ENCODE measurements at regions not wholly inside any gene's neighbourhood (a gene's known extent, or its start where the extent isn't known, plus 50 kb on each side); places are given as distances from the start of the nearest gene placed in this dataset.

DNA sequence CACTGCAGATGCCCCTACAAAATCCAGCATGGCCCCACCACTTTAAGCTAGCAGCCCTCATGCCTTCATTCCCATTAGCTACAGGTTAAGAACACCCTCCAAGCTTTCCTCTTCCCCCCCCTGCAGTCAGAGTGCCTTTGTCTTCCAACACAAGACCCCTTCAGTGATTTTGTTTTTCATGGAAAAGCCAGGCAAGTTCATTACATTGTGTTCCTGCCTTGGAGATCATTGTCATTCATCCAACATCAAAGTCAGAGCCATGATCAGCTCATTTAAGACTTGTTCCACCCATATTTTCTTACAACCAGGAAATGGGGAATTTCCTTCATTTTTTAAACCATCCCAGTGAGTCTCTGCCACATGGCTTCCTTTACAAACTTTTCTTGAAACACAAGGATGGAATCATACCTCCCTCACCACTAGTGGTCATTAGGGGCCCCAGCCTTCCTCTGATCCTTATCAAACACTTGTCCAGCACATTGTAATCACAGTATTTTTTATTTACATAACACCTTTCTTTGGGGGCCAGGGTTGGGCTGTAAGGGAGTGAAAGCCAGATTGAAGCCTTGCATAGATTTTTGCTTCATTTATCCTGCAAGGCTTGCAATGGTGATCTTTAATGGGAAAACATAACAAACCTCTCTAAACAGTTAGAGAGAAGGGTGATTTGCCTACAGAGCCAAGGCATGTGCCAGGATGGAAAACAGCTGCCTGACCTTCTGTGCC, 765.3 kb downstream of the MED13L start:
- no peaks in the 10 kb centered on the region for H3K36me3 Mint-ChIP-seq
- H3K27ac ChIP-seq (ENCODE audit: low read depth in 1 of 2, low read length in 2 of 2): no peak overlapping the region
- TF ChIP-seq, protein P1, sequence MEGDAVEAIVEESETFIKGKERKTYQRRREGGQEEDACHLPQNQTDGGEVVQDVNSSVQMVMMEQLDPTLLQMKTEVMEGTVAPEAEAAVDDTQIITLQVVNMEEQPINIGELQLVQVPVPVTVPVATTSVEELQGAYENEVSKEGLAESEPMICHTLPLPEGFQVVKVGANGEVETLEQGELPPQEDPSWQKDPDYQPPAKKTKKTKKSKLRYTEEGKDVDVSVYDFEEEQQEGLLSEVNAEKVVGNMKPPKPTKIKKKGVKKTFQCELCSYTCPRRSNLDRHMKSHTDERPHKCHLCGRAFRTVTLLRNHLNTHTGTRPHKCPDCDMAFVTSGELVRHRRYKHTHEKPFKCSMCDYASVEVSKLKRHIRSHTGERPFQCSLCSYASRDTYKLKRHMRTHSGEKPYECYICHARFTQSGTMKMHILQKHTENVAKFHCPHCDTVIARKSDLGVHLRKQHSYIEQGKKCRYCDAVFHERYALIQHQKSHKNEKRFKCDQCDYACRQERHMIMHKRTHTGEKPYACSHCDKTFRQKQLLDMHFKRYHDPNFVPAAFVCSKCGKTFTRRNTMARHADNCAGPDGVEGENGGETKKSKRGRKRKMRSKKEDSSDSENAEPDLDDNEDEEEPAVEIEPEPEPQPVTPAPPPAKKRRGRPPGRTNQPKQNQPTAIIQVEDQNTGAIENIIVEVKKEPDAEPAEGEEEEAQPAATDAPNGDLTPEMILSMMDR (IDR thresholded peaks at IDR 0.05): no peak
- H3K4me1 Mint-ChIP-seq: no peaks in the 10 kb centered on the region
- intact Hi-C loops (cut with micrococcal nuclease): no loop called here
- no peak overlapping the region for H3K27ac Mint-ChIP-seq
- H3K9ac ChIP-seq (ENCODE audit: insufficient read depth, low read length, poor library complexity, severe bottlenecking): no peak overlapping the region
- H3K36me3 ChIP-seq (replicated peaks in 1 of 2; ENCODE audit: control insufficient read depth in 1 of 2, insufficient read depth in 2 of 2, low read length in 2 of 2): no peaks in the 10 kb centered on the region
- H3K4me3 Mint-ChIP-seq: no peak overlapping the region
- no peak overlapping the region for H3K4me2 ChIP-seq (replicated peaks; ENCODE audit: extremely low read depth, low read length, poor library complexity, severe bottlenecking)
- H3K27me3 Mint-ChIP-seq (ENCODE audit: low read depth in 3 of 3): peaks cover 0 to 5% (median 0%) of the 10 kb centered on the region in 3 donors
- no peaks in the 10 kb centered on the region for H3K79me2 ChIP-seq (ENCODE audit: insufficient read depth, low read length)
- H3K27me3 ChIP-seq (ENCODE audit: control insufficient read depth in 2 of 2, insufficient read depth in 2 of 2, low read length in 2 of 2): no peaks in the 10 kb centered on the region
- H4K20me1 ChIP-seq (ENCODE audit: insufficient read depth, low read length): no peaks in the 10 kb centered on the region
- no peak for DNase-seq
- peaks cover 0 to 28% (median 7%) of the 10 kb centered on the region in 7 donors for H3K9me3 Mint-ChIP-seq
- H2AFZ ChIP-seq (ENCODE audit: insufficient read depth, low read depth, low read length, poor library complexity, severe bottlenecking): no peak overlapping the region
- no peaks in the 10 kb centered on the region for H3K4me1 ChIP-seq (ENCODE audit: control insufficient read depth in 1 of 2, insufficient read depth in 2 of 2, low read length in 2 of 2)
- no peak overlapping the region for H3K4me3 ChIP-seq (replicated peaks in 1 of 3; ENCODE audit: low read depth in 2 of 3, low read length in 3 of 3)
- peaks cover 18 to 27% of the 10 kb centered on the region in 2 donors for H3K9me3 ChIP-seq (replicated peaks in 1 of 2; ENCODE audit: control insufficient read depth in 1 of 2, insufficient read depth in 1 of 2, low read length in 2 of 2)

- Histone ChIP-seq H3K9ac (ENCODE audit: insufficient read depth, low read length, poor library complexity, severe bottlenecking) (no peak overlapping the region), H3K4me3 (replicated peaks in 1 of 3; ENCODE audit: low read depth in 2 of 3, low read length in 3 of 3) (no peak overlapping the region), H4K20me1 (ENCODE audit: insufficient read depth, low read length) (no peaks in the 10 kb centered on the region), H2AFZ (ENCODE audit: insufficient read depth, low read depth, low read length, poor library complexity, severe bottlenecking) (no peak overlapping the region), H3K4me1 (ENCODE audit: control insufficient read depth in 1 of 2, insufficient read depth in 2 of 2, low read length in 2 of 2) (no peaks in the 10 kb centered on the region), H3K79me2 (ENCODE audit: insufficient read depth, low read length) (no peaks in the 10 kb centered on the region), H3K9me3 (replicated peaks in 1 of 2; ENCODE audit: control insufficient read depth in 1 of 2, insufficient read depth in 1 of 2, low read length in 2 of 2) (peaks cover 17 to 21% of the 10 kb centered on the region in 2 donors), H3K27me3 (ENCODE audit: control insufficient read depth in 2 of 2, insufficient read depth in 2 of 2, low read length in 2 of 2) (no peaks in the 10 kb centered on the region), H3K36me3 (replicated peaks in 1 of 2; ENCODE audit: control insufficient read depth in 1 of 2, insufficient read depth in 2 of 2, low read length in 2 of 2) (no peaks in the 10 kb centered on the region), H3K4me2 (replicated peaks; ENCODE audit: extremely low read depth, low read length, poor library complexity, severe bottlenecking) (no peak overlapping the region), H3K27ac (ENCODE audit: low read depth in 1 of 2, low read length in 2 of 2) (no peak overlapping the region)
- no peaks in the 10 kb centered on the region for H3K4me1 Mint-ChIP-seq
- peaks cover 0 to 28% (median 7%) of the 10 kb centered on the region in 7 donors for H3K9me3 Mint-ChIP-seq
- intact Hi-C loops (cut with micrococcal nuclease): no loop called here
- DNase-seq: no peak
- peak overlapping the region in 1 of 7 donors; percentile 19 for H3K27ac Mint-ChIP-seq
- TF ChIP-seq, protein P1 (IDR thresholded peaks at IDR 0.05): no peak
- H3K36me3 Mint-ChIP-seq: no peaks in the 10 kb centered on the region
- WGBS (ENCODE audit: insufficient coverage): 0% methylated on average over 1 of the region's 2 CpGs
- no peak overlapping the region for H3K4me3 Mint-ChIP-seq
- H3K27me3 Mint-ChIP-seq (ENCODE audit: low read depth in 3 of 3): peaks cover 0 to 5% (median 2%) of the 10 kb centered on the region in 3 donors
Observed at GRCh38 chr12:115511305-115511704, 766.2 kb downstream of the MED13L start.
